ENCODE measurements at regions not wholly inside any gene's neighbourhood (a gene's known extent, or its start where the extent isn't known, plus 50 kb on each side); places are given as distances from the start of the nearest gene placed in this dataset.

DNA sequence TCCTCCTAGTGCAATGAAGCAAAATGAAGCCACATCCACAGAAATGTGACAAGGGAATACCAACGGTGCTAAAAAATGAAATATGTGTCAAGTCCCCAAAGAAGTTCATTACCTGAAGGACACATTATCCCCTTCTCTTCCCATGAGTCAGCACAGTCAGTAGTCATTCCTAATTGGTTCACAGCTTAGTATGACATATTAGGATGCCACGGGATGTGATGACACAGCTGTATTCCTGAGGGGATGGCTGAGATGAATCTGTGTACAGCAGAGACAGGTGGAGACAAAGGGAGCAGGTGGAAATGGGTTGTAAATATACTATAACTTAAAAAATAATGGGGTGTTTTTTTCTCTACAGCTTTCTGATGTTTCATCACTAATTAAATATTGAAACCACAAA, 273.4 kb downstream of the ARRDC4 start:
- ChIA-PET POLR2A (no interaction called here), CTCF (interaction anchor here (1.6 kb wide), 1 partner anchor 9 kb away, joined by 3 read pairs; no protein-coding TSS in a partner anchor)
- no peak for DNase-seq (ENCODE audit: extremely low spot score)
- TF ChIP-seq, protein P1, sequence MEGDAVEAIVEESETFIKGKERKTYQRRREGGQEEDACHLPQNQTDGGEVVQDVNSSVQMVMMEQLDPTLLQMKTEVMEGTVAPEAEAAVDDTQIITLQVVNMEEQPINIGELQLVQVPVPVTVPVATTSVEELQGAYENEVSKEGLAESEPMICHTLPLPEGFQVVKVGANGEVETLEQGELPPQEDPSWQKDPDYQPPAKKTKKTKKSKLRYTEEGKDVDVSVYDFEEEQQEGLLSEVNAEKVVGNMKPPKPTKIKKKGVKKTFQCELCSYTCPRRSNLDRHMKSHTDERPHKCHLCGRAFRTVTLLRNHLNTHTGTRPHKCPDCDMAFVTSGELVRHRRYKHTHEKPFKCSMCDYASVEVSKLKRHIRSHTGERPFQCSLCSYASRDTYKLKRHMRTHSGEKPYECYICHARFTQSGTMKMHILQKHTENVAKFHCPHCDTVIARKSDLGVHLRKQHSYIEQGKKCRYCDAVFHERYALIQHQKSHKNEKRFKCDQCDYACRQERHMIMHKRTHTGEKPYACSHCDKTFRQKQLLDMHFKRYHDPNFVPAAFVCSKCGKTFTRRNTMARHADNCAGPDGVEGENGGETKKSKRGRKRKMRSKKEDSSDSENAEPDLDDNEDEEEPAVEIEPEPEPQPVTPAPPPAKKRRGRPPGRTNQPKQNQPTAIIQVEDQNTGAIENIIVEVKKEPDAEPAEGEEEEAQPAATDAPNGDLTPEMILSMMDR (IDR thresholded peaks at IDR 0.05; ENCODE audit: control extremely low read depth, extremely low read depth, low read depth, missing control alignments): no peak

DNA sequence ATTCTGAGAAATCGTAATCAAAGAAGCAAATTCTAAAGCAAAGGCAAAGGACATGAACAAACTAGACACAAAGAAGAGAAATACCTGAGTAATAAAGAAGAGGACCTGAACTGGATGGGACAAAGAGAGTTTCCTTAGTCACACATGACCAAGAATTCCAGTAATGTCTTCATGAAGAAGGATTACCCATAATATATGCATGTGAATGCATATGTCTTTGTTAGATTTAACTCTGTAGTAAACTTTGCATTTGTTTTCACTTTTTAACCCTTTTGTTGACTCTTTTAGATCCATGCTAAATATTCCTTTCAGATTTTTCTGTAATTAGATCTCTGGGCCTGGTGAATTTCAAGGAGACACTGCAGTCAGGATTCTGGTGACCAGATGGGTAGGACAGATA, 279.8 kb downstream of the ARRDC4 start:
- TF ChIP-seq, protein P1 (IDR thresholded peaks at IDR 0.05; ENCODE audit: control extremely low read depth, extremely low read depth, low read depth, missing control alignments): no peak
- POLR2A ChIA-PET: no interaction called here
- CTCF ChIA-PET: no interaction called here
- DNase-seq (ENCODE audit: extremely low spot score): no peak

DNA sequence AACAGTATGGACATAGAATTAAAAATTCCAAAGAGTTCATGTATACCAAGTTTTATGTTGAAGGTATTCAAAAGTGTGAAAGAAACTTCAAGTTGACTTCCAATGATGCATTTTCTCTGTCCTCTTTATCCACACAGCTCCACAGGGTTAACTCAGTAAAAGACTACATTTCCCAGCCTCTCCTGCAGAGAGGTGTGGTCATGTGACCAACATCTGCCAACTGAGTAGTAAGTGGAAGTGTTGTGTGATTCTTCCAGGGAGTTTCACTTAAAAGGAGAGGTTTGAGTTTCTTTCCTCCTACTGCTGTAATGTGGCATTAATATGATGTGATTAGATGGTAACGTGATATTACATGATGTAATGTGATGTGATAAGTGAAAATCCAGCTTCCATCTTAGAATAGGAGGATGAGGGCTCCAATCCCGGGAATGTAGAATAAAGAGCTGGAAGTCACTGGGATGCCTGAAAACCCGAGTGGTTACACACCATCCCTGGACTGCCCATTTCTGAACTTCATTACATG, 280.6 kb downstream of the ARRDC4 start:
- ChIA-PET POLR2A (no interaction called here), CTCF (no interaction called here)
- TF ChIP-seq, protein P1 (IDR thresholded peaks at IDR 0.05; ENCODE audit: control extremely low read depth, extremely low read depth, low read depth, missing control alignments): no peak
- no peak for DNase-seq (ENCODE audit: extremely low spot score)

DNA sequence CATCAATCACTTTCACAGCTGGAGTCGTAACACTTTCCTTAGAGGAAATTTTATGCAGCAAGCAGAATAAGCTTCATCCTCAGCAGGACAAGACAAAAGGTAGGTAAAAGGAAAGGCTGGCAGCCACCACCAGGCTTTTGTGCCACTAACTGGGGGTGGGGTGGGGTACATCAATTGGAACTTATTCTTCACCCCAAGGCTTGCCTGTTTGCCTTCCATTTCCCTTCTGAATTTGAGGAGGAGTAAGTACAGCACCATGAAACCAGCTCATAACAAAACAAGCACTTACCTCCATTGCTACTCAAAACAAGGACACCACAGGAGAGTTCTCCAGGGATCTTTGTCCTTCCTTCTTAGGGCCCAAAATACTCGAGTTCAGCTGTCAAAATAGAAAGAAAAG, 296.8 kb downstream of the ARRDC4 start:
- ChIA-PET CTCF (no interaction called here), POLR2A (no interaction called here)
- DNase-seq (ENCODE audit: extremely low spot score): no peak
- TF ChIP-seq, protein P1 (IDR thresholded peaks at IDR 0.05; ENCODE audit: control extremely low read depth, extremely low read depth, low read depth, missing control alignments): no peak

DNA sequence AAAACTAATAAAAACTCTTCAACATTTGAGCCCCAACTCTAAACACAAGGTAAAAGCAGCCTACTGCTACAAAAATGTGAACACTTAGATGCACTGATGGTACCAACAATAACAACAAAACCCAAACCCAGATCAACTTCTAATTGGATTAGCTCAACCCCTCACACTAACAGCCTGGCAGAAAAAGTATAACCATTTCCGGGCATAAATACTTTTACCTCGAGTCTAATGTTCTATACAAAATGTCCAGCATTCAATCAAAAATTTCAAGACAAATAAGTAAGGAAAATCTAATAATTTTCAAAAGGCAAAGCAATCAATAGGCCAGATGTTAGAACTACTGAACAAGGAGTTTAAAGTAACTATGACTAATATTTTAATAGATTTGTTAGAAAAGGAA, 303.3 kb downstream of the ARRDC4 start:
- no peak for DNase-seq (ENCODE audit: extremely low spot score)
- CTCF ChIA-PET: interaction anchor here (1.8 kb wide), 1 partner anchor 162 kb away, joined by 3 read pairs; no protein-coding TSS in a partner anchor
- TF ChIP-seq, protein P1 (IDR thresholded peaks at IDR 0.05; ENCODE audit: control extremely low read depth, extremely low read depth, low read depth, missing control alignments): no peak
- POLR2A ChIA-PET: no interaction called here

DNA sequence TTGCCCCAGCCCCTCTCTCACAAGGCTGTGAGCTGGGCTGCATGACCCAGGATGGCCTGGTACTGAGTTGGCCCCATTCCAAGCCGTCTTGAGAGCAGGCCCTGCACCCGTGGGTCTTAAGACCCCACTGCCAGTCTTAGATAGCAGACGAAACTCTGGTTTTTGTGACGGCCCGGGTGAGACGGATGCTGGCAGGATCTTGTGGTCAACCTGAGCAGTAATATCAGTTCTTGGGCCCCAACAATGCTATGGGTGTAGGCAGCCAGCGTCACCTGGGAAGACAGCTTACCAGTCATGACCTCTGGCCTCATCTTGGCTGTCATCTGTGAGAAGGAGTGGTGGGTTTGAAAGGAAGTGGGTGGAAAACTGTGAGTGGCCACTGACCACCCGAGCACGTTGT, 305.8 kb downstream of the ARRDC4 start:
- TF ChIP-seq, protein P1 (IDR thresholded peaks at IDR 0.05; ENCODE audit: control extremely low read depth, extremely low read depth, low read depth, missing control alignments): no peak
- ChIA-PET POLR2A (no interaction called here), CTCF (interaction anchor here (1.2 kb wide), 1 partner anchor 8 kb away, joined by 3 read pairs; no protein-coding TSS in a partner anchor)
- DNase-seq (ENCODE audit: extremely low spot score): no peak

DNA sequence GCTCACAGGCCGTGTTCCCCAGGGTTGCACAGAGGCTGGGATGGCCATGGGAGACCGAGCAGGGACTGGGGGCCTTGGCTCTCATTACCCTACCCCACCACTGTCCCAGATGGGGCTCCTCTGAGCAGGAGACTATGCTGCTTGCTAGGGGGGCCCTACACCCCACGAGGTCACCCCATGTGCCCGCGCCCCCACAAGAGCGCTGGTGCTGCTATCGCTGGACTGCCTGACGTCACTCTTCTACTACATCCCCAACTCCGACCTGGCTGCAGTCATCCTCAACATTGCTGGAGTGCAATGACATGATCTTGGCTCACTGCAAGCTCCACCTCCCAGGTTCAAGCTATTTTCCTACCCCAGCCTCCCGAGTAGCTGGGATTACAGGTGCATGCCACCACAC, 307.7 kb downstream of the ARRDC4 start:
- ChIA-PET POLR2A (no interaction called here), CTCF (no interaction called here)
- TF ChIP-seq, protein P1 (IDR thresholded peaks at IDR 0.05; ENCODE audit: control extremely low read depth, extremely low read depth, low read depth, missing control alignments): no peak
- DNase-seq (ENCODE audit: extremely low spot score): no peak

Data from GM10248 (cell line).